ENCODE measurements at regions not wholly inside any gene's neighbourhood (a gene's known extent, or its start where the extent isn't known, plus 50 kb on each side); places are given as distances from the start of the nearest gene placed in this dataset.

- no peak for DNase-seq (ENCODE audit: low spot score)
These were observed 801.7 kb downstream of the BRD1 start for GRCh38 chr22:49025791-49026493.

- no peak for DNase-seq (ENCODE audit: low spot score)
These were observed 802.8 kb downstream of the BRD1 start for GRCh38 chr22:49024775-49025440.

- DNase-seq (ENCODE audit: low spot score), result no peak
These were observed 803.5 kb downstream of the BRD1 start for GRCh38 chr22:49023879-49024774.

- DNase-seq (ENCODE audit: low spot score), result no peak
These were observed 804.4 kb downstream of the BRD1 start for GRCh38 chr22:49023161-49023878.

- DNase-seq (ENCODE audit: low spot score), result no peak
These were observed 804.9 kb downstream of the BRD1 start for GRCh38 chr22:49022816-49023160.

- DNase-seq (ENCODE audit: low spot score), result no peak
These were observed 805.5 kb downstream of the BRD1 start for GRCh38 chr22:49021926-49022815.

DNA sequence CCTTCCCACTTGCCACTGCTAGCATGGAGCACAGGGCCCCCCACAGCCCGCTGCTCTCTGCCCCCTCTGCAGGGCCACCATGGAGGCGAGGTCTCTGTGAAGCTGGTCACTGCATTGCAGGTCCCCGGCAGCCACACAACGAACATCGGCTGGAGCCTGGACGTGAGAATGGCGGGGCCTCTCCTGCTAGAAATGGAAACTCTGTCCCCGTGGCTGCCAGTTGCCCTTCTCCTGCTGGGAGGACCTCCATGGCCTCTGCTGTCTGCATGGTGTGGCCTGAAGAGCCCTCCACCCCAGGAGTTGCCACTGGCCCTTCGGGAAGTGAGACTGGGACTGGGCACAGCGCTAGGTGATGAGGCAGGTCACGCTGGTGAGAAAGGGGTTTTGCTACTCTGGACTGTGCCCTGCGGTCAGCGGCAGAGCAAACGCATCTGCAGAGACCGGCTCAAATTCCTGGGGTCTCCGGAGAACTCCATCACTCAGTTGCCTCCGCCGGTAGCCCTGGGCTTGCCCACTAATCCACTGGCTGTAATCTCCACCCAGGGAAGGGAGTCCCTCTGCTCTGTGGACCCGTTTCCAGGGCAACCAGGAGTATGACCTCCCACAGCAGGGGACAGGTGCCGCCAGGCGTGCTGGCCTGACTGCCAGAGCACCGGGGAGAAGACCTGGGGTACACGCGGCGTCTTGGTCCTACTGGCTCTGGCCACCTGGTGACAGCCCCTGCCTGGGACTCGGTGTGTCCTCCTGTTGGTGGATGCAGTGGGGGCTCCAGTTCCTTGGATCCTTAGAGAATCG is 806.3 kb downstream of the BRD1 start:
- no peak for DNase-seq (ENCODE audit: low spot score)

GRCh38 chr22:49019737-49020713 is 807.6 kb downstream of the BRD1 start:
- DNase-seq (ENCODE audit: low spot score), result no peak

DNA sequence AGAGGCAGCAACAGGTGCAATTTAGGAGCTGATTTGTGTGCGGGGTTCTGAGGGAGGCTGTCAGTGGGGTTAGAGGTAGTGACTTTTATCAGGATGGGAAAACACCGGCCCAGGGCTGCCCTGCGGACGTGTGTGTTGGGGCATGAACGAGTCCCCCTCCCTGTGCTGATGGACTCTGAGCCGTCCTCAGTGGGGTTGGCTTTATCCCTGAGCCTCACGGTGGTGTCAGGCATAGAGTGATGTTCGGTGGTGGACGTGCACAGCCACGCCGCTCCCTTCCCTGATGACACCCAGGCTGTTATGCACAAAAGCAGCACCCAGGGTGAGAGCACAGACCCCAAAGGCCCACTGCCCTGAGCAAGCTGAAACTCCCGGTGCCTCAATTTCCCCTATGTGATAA is 809.1 kb downstream of the BRD1 start:
- no peak for DNase-seq (ENCODE audit: low spot score)

DNA sequence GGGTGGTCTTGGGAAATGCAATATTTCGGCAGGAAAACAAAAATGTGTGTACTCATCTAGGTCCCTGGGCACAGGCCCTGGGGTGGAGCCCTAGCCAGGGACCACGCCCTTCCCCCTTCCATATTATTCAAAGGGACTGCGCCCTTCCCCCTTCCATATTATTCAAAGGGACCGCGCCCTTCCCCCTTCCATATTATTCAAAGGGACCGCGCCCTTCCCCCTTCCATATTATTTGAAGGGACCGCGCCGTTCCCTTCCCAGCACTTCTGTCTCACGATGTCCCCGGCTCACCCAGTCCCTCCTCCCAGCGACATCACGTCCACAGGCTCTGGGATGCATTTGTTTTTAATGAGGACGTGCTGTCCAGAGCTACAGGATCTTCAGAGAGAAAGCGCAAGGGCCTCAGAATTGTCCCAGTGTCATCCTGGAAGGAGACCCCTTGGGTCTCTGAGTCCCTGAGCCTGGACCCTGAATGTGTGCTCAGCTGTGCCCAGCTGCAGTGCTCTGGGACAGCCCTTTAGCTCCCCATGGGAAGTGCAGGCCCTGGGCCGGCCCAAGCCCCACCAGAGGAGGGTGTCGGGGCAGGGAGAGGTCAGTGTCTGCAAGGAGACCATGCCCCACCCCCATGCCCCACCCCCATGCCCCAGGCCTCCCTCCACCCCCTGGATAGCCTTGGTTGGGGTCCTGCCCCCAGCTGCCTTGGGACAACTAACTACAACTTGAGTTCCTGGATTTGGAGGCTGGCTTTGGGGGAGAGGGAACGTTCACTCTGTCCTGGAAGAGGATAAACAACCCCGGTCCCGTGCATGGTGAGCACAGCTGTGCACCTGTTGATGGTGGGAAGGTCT is 810.0 kb downstream of the BRD1 start:
- no peak for DNase-seq (ENCODE audit: low spot score)

DNA sequence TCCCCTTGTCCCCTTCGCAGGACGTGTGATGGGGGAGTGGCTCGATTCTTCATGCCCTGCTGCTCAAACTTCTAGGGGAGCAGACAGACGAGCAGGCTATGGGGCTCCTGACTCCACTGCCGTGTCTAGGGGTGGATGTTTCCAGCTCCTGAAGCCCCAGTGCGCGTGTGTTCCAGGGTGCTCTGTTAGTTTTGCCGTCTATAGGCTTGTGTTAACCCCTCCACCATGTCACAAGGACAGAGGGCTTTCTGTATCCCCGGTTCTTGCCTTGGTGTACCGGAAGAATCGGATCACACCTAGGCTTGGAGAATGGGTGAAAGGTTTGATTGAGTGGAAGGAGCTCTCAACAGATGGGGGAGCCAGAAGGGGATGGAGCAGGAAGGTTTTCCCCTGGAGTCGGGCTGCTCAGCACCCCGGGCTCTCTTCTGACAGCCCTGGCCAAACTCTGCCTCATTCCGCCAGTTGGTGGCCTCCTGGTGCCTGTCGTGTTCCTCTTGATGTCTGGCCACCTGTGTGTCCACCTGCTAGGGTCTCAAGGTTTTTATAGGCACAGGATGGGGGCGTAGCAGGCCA is 810.7 kb downstream of the BRD1 start:
- DNase-seq (ENCODE audit: low spot score), result no peak

DNA sequence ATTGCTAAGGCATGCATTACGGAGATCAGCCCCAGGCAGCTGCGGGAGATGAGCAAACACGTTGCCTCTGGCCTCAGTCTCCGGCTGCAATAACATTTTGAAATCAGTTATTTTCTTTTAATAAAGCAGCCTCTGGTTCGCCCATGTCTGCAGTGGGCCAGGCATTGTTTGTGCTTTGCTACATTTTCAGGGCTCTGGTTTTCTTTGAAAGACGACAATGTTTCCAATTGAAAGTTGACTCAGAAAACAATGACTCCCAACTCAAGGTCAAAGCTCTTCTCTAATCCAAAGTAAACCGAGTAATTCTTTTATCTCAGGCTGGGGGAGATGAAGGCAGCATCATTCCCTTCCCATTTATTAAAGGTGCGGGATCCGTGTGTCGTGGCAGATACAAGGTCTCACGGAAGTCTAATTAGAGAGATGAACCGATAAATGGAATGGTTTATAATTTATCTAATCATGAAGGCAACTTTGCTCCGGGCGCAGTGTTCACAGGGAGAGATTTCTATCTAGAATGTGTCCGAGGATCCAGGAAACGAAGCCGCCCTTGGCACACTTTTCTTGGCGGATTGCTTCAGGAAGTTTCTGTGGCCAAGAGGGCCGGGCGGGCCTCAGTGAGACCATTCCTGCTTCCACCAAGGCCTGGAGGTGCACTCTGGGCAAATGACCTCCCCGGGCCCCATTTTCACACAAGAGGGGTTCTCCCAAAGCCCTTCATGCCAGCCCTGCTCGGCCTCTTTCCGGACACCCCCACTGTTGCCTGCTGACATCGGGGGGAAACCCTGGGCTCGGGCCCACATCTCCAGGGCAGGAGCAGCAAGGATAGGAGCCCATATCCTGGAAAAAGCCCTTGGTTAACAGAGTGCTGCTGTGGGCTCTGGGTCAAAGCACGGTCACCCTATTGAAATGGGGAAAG is 811.4 kb downstream of the BRD1 start:
- DNase-seq (ENCODE audit: low spot score), result no peak

DNA sequence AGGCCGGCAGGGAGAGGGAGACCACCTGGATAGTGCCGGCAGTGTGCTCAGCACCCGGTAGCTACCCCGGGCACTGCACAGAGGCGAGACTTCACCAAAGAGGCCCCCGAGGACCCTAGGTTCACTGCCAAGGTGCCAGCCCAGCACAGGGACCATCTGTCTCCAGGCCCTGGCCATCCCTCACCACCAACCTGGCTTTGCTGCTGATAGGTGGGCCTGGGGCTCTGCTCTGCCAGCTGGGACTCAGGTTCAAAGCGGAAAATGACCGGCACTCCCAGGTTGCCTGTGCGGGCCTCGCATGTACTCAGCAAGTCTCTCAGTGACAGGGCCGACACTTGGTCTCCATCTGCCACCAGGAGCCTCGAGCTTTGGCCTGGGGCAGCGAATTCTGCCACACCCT is 812.2 kb downstream of the BRD1 start:
- no peak for DNase-seq (ENCODE audit: low spot score)

- DNase-seq (ENCODE audit: low spot score), result no peak
These were observed 813.2 kb downstream of the BRD1 start for GRCh38 chr22:49014227-49015201.

DNA sequence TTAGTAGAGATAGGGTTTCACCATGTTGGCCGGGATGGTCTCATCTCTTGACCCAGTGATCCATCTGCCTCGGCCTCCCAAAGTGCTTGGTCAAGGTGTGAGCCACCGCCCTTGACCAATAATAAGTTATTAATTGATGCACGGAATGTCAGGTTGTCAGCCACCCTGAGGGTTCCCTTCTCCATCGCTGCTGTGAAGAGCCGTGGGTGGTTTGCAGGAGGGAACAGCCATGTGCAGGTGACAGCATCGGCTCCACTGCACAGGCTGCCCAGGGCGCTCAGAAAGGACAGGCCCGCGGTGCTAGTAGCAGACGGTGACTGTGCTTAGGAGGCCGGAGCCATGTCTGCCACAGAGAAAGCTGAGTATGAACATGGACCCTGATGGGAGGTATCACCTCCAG is 814.0 kb downstream of the BRD1 start:
- no peak for DNase-seq (ENCODE audit: low spot score)

Data from AG08395 (cell line).